Astrocyte (in vitro differentiated cells and primary cell): ENCODE measurements at regions not wholly inside any gene's neighbourhood (a gene's known extent, or its start where the extent isn't known, plus 50 kb on each side); places are given as distances from the start of the nearest gene placed in this dataset.

Experiments used
- DNase-seq: peaks from one replicate; pipeline ENCODE4 v3.0.0-alpha.2; 2010; ENCODE audit warnings: low read depth
- FAIRE-seq: peaks from 2 replicates; lab custom pipeline; 2011; peaks lifted over from hg19 to GRCh38; lab: Jason Lieb, UNC
- H2AFZ ChIP-seq: 2 replicates; pipeline ENCODE4 v1.6.0; 2012; ENCODE audit warnings: low read depth, low read length, inconsistent platforms
- H3K27ac ChIP-seq: 2 replicates; pipeline ENCODE4 v1.5.1; 2011; ENCODE audit warnings: low read depth, low read length, inconsistent platforms
- H3K27me3 ChIP-seq: 2 replicates; pipeline ENCODE4 v1.6.0; 2011; ENCODE audit warnings: low read length, inconsistent platforms; ENCODE audit not compliant: insufficient read depth
- H3K36me3 ChIP-seq: 2 replicates; pipeline ENCODE4 v1.5.1; 2011; ENCODE audit warnings: low read length, inconsistent platforms; ENCODE audit not compliant: insufficient read depth
- H3K4me1 ChIP-seq: 2 replicates; pipeline ENCODE4 v1.5.1; 2011; ENCODE audit warnings: low read length, inconsistent platforms; ENCODE audit not compliant: insufficient read depth
- H3K4me2 ChIP-seq: 2 replicates; pipeline ENCODE4 v1.6.0; 2012; ENCODE audit warnings: low read length, inconsistent platforms
- H3K4me3 ChIP-seq: 2 replicates; pipeline ENCODE4 v1.5.1; 2011; ENCODE audit warnings: low read depth, mild to moderate bottlenecking, low read length, inconsistent platforms; ENCODE audit not compliant: insufficient read depth
- H3K79me2 ChIP-seq: 2 replicates; pipeline ENCODE4 v1.6.0; 2012; ENCODE audit warnings: mild to moderate bottlenecking, low read length, inconsistent platforms; ENCODE audit not compliant: insufficient read depth
- H3K9ac ChIP-seq: 2 replicates; pipeline ENCODE4 v1.6.0; 2012; ENCODE audit warnings: mild to moderate bottlenecking, low read length, inconsistent platforms
- H3K9me3 ChIP-seq: 2 replicates; pipeline ENCODE4 v1.5.1; 2012; ENCODE audit warnings: low read depth, mild to moderate bottlenecking, low read length, inconsistent platforms; ENCODE audit not compliant: insufficient read depth
- H4K20me1 ChIP-seq: 2 replicates; pipeline ENCODE4 v1.6.0; 2012; ENCODE audit warnings: low read length, inconsistent platforms; ENCODE audit not compliant: insufficient read depth
- H3K27ac Mint-ChIP-seq: one replicate; pipeline ENCODE4 v1.8.0; 2021; ENCODE audit warnings: mild to moderate bottlenecking, mixed read lengths; ENCODE audit not compliant: unreplicated experiment
- H3K27me3 Mint-ChIP-seq: one replicate; pipeline ENCODE4 v1.8.0; 2021; ENCODE audit warnings: low read depth, mixed read lengths; ENCODE audit not compliant: unreplicated experiment
- H3K36me3 Mint-ChIP-seq: one replicate; pipeline ENCODE4 v1.8.0; 2021; ENCODE audit warnings: low read depth, mixed read lengths; ENCODE audit not compliant: unreplicated experiment
- H3K4me1 Mint-ChIP-seq: one replicate; pipeline ENCODE4 v1.8.0; 2021; ENCODE audit warnings: low read depth, mixed read lengths; ENCODE audit not compliant: unreplicated experiment
- H3K4me3 Mint-ChIP-seq: one replicate; pipeline ENCODE4 v1.8.0; 2021; ENCODE audit warnings: mild to moderate bottlenecking, moderate library complexity, mixed read lengths; ENCODE audit not compliant: unreplicated experiment
- H3K9me3 Mint-ChIP-seq: one replicate; pipeline ENCODE4 v1.8.0; 2021; ENCODE audit warnings: mild to moderate bottlenecking, mixed read lengths; ENCODE audit not compliant: unreplicated experiment
- EZH2 ChIP-seq: IDR thresholded peaks from 2 replicates; pipeline ENCODE4 v1.6.1; 2012; ENCODE audit warnings: mild to moderate bottlenecking, low read length, inconsistent platforms; ENCODE audit not compliant: insufficient read depth
- TF ChIP-seq, protein P1 (sequence below): IDR thresholded peaks from 2 replicates; pipeline ENCODE4 v1.5.1; 2011; ENCODE audit warnings: low read depth, mild to moderate bottlenecking, inconsistent platforms, low read length, moderate library complexity; ENCODE audit not compliant: insufficient read depth

DNA sequence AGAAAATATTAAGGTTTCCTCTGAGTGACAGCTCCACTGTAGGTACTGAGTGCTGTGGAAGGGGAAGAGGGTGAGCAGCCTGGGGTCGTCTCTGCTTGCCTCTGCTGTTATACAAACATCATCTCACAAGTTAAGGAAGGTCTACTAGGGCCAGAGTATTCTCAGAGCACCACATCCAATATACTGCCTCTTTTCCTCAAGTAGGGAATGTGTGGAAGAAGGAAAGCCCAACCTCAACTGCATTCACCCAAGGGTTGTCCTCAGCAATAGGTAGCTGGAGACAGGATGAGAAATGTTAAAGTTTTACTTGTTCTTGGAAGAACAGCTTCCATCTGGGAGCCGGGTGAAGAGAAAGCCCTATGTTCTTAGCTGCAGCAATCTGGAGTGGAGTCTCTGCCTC is 1062.3 kb upstream of the CDH10 start:
- Mint-ChIP-seq H3K4me3 (no peak overlapping the region), H3K9me3 (no peaks in the 10 kb centered on the region), H3K36me3 (no peaks in the 10 kb centered on the region), H3K27me3 (no peaks in the 10 kb centered on the region), H3K4me1 (no peaks in the 10 kb centered on the region), H3K27ac (no peak overlapping the region)
- H3K36me3 ChIP-seq: no peaks in the 10 kb centered on the region
- no peaks in the 10 kb centered on the region for H3K79me2 ChIP-seq
- DNase-seq: no peak
- H3K27me3 ChIP-seq: no peaks in the 10 kb centered on the region
- no peak overlapping the region for H3K4me2 ChIP-seq
- H3K9ac ChIP-seq: no peak overlapping the region
- H3K4me1 ChIP-seq: no peaks in the 10 kb centered on the region
- H3K4me3 ChIP-seq: no peak overlapping the region
- no peak overlapping the region for H3K27ac ChIP-seq
- FAIRE-seq: no peak
- TF ChIP-seq EZH2: no peak
- no peaks in the 10 kb centered on the region for H3K9me3 ChIP-seq
- H4K20me1 ChIP-seq: no peaks in the 10 kb centered on the region
- no peak overlapping the region for H2AFZ ChIP-seq

DNA sequence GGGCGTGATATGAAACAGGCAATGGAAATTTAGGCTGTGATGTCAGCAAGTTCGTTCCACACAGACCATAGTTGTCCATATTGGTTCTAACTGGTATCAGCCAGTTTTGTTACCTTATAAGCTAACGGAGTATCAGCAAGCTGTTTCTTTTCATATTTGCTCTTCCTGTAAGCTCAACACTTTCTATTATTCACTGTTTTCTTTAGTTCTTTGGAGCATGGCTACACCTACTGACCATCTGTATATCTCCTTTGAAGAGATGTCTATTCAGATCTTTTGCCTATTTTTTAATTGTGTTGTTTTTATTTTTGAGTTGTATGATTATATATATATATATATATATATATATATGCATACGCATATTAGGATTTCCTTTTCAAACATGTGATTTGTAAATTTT is 1057.2 kb upstream of the CDH10 start:
- H3K4me3 ChIP-seq: no peak overlapping the region
- no peaks in the 10 kb centered on the region for H3K79me2 ChIP-seq
- H2AFZ ChIP-seq: no peak overlapping the region
- no peaks in the 10 kb centered on the region for H3K27me3 ChIP-seq
- no peak overlapping the region for H3K4me2 ChIP-seq
- no peak overlapping the region for H3K27ac ChIP-seq
- Mint-ChIP-seq H3K4me1 (no peaks in the 10 kb centered on the region), H3K4me3 (no peak overlapping the region), H3K27me3 (no peaks in the 10 kb centered on the region), H3K36me3 (no peaks in the 10 kb centered on the region), H3K9me3 (no peaks in the 10 kb centered on the region), H3K27ac (no peak overlapping the region)
- H4K20me1 ChIP-seq: no peaks in the 10 kb centered on the region
- no peaks in the 10 kb centered on the region for H3K36me3 ChIP-seq
- no peaks in the 10 kb centered on the region for H3K4me1 ChIP-seq
- no peak overlapping the region for H3K9ac ChIP-seq
- FAIRE-seq (no peak), DNase-seq (no peak)
- no peaks in the 10 kb centered on the region for H3K9me3 ChIP-seq
- TF ChIP-seq, protein P1, sequence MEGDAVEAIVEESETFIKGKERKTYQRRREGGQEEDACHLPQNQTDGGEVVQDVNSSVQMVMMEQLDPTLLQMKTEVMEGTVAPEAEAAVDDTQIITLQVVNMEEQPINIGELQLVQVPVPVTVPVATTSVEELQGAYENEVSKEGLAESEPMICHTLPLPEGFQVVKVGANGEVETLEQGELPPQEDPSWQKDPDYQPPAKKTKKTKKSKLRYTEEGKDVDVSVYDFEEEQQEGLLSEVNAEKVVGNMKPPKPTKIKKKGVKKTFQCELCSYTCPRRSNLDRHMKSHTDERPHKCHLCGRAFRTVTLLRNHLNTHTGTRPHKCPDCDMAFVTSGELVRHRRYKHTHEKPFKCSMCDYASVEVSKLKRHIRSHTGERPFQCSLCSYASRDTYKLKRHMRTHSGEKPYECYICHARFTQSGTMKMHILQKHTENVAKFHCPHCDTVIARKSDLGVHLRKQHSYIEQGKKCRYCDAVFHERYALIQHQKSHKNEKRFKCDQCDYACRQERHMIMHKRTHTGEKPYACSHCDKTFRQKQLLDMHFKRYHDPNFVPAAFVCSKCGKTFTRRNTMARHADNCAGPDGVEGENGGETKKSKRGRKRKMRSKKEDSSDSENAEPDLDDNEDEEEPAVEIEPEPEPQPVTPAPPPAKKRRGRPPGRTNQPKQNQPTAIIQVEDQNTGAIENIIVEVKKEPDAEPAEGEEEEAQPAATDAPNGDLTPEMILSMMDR: no peak
- TF ChIP-seq EZH2: no peak

DNA sequence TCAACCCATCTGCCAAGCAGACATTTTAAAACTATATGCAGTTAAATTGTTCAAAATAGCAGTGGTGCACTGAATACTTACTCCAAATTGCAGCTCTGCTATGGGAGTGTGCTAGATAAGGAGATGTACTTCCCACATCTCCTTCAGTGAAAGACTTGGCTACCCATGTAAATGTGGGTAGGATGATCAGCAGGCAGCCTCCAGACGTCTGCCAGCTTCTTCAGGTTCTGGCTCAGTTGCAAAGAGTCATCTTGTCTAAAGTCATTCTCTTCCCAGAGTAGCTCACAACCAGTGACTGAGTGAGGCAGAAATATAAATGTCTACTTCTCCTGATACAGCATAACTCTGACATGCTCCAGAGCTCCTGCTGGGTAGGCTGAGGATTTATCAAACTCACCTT is 1050.0 kb upstream of the CDH10 start:
- H4K20me1 ChIP-seq: no peaks in the 10 kb centered on the region
- Mint-ChIP-seq H3K9me3 (no peaks in the 10 kb centered on the region), H3K27ac (no peak overlapping the region), H3K27me3 (no peaks in the 10 kb centered on the region), H3K4me1 (no peaks in the 10 kb centered on the region), H3K36me3 (no peaks in the 10 kb centered on the region), H3K4me3 (no peak overlapping the region)
- H3K36me3 ChIP-seq: no peaks in the 10 kb centered on the region
- H3K79me2 ChIP-seq: no peaks in the 10 kb centered on the region
- H3K4me2 ChIP-seq: no peak overlapping the region
- H3K4me1 ChIP-seq: no peaks in the 10 kb centered on the region
- no peak overlapping the region for H2AFZ ChIP-seq
- no peaks in the 10 kb centered on the region for H3K9me3 ChIP-seq
- H3K27ac ChIP-seq: no peak overlapping the region
- no peak for TF ChIP-seq EZH2
- TF ChIP-seq, protein P1: no peak
- DNase-seq (no peak), FAIRE-seq (no peak)
- H3K27me3 ChIP-seq: no peaks in the 10 kb centered on the region
- H3K4me3 ChIP-seq: no peak overlapping the region
- no peak overlapping the region for H3K9ac ChIP-seq
